K562 (cell line): ENCODE measurements at regions not wholly inside any gene's neighbourhood (a gene's known extent, or its start where the extent isn't known, plus 50 kb on each side); places are given as distances from the start of the nearest gene placed in this dataset.

Experiments
- CBX8 ChIP-seq: fragments of 200-600 bp; sonication (generic); IDR thresholded peaks from 2 replicates; pipeline ENCODE4 v1.6.1; 2012; ENCODE audit warnings: borderline replicate concordance, mixed run types, low read depth, mild to moderate bottlenecking, moderate library complexity, mixed read lengths, low read length, control low read depth, inconsistent platforms; ENCODE audit not compliant: poor library complexity, severe bottlenecking; ENCODE audit errors: extremely low read depth
- CTBP1 ChIP-seq: fragments of 450-650 bp; IDR thresholded peaks from 2 replicates; pipeline ENCODE4 v1.6.1; 2016; ENCODE audit warnings: borderline replicate concordance
- E2F8 ChIP-seq: fragments of 450-650 bp; IDR thresholded peaks from 2 replicates; pipeline ENCODE4 v1.7.1; 2018; ENCODE audit warnings: mild to moderate bottlenecking, low read depth; ENCODE audit not compliant: partially characterized antibody
- ELK1 ChIP-seq: sonication (generic); formaldehyde crosslinking; IDR thresholded peaks from 2 replicates; pipeline ENCODE4 v1.8.1; 2022; ENCODE audit warnings: missing genetic modification reagents
- FOXP1 ChIP-seq: sonication (generic); formaldehyde crosslinking; IDR thresholded peaks from 2 replicates; pipeline ENCODE4 v1.8.0; 2022; ENCODE audit warnings: mild to moderate bottlenecking, missing genetic modification reagents
- HDAC2 ChIP-seq: fragments of 450-650 bp; IDR thresholded peaks from 2 replicates; pipeline ENCODE4 v1.6.1; 2016; ENCODE audit warnings: mild to moderate bottlenecking
- HMG20B ChIP-seq: fragments of 250-450 bp; sonication (Bioruptor Pico); IDR thresholded peaks from 2 replicates; pipeline ENCODE4 v1.5.0; 2021; ENCODE audit warnings: mild to moderate bottlenecking
- KLF13 ChIP-seq: fragments of 450-650 bp; IDR thresholded peaks from 2 replicates; pipeline ENCODE4 v1.6.1; 2016; ENCODE audit warnings: missing genetic modification characterization, low read depth, mild to moderate bottlenecking, missing compliant biosample characterization, moderate library complexity, borderline replicate concordance
- MAZ ChIP-seq, 2 experiments: fragments of 450-650 bp in 1 of 2; sonication (generic) in 1 of 2; formaldehyde crosslinking; IDR thresholded peaks in 1 of 2; conservative IDR thresholded peaks in 1 of 2; 2 replicates each; pipeline versions ENCODE4 v1.4.0 to v1.5.0; 2020; ENCODE audit warnings: mild to moderate bottlenecking in 1 of 2, missing genetic modification reagents in 1 of 2
- NCOA4 ChIP-seq: fragments of 450-650 bp; IDR thresholded peaks from 2 replicates; pipeline ENCODE4 v1.6.1; 2018; ENCODE audit warnings: mild to moderate bottlenecking; ENCODE audit not compliant: partially characterized antibody
- PHF21A ChIP-seq: fragments of 450-650 bp; IDR thresholded peaks from 2 replicates; pipeline ENCODE4 v1.6.1; 2017; ENCODE audit warnings: low read depth, borderline replicate concordance
- RBBP5 ChIP-seq: fragments of 200-600 bp; sonication (generic); IDR thresholded peaks from 2 replicates; pipeline ENCODE4 v1.6.1; 2012; ENCODE audit warnings: borderline replicate concordance, mild to moderate bottlenecking, low read length, control low read depth, inconsistent platforms; ENCODE audit not compliant: insufficient read depth, poor library complexity, severe bottlenecking
- SPI1 ChIP-seq: IDR thresholded peaks from 2 replicates; pipeline ENCODE4 v1.6.1; 2011; ENCODE audit warnings: low read depth, low read length, control low read depth, borderline replicate concordance
- TBL1XR1 ChIP-seq, 2 experiments: IDR thresholded peaks; 2 replicates each; pipeline ENCODE4 v1.6.1; 2012; ENCODE audit warnings: improper control_type of control experiment in 2 of 2, low read length in 2 of 2, mild to moderate bottlenecking in 1 of 2
- TFAM ChIP-seq: fragments of 250-450 bp; sonication (Bioruptor Pico); conservative IDR thresholded peaks from 2 replicates; pipeline ENCODE4 v1.5.0; 2021; ENCODE audit warnings: mild to moderate bottlenecking, moderate library complexity
- WHSC1 ChIP-seq: IDR thresholded peaks from one replicate; pipeline ENCODE4 v1.6.1; 2012; ENCODE audit warnings: low read length, control low read depth, inconsistent platforms
- ZBTB17 ChIP-seq: fragments of 450-650 bp; formaldehyde crosslinking; IDR thresholded peaks from 2 replicates; pipeline ENCODE4 v1.4.0; 2020; ENCODE audit warnings: mild to moderate bottlenecking
- ZFP1 ChIP-seq: fragments of 450-650 bp; formaldehyde crosslinking; IDR thresholded peaks from 2 replicates; pipeline ENCODE4 v1.4.0; 2020; ENCODE audit warnings: mild to moderate bottlenecking, mixed read lengths
- ZHX1 ChIP-seq: fragments of 150-350 bp; conservative IDR thresholded peaks from 2 replicates; pipeline ENCODE4 v1.6.1; 2014; ENCODE audit warnings: low read length
- ZNF121 ChIP-seq: sonication (generic); formaldehyde crosslinking; conservative IDR thresholded peaks from 2 replicates; pipeline ENCODE4 v1.8.0; 2022; ENCODE audit warnings: missing genetic modification reagents
- ZNF324 ChIP-seq: fragments of 250-450 bp; sonication (Bioruptor Pico); IDR thresholded peaks from 2 replicates; pipeline ENCODE4 v1.4.0; 2020; ENCODE audit warnings: mild to moderate bottlenecking
- ZNF551 ChIP-seq: fragments of 250-450 bp; sonication (Bioruptor Pico); IDR thresholded peaks from 2 replicates; pipeline ENCODE4 v1.5.0; 2021; ENCODE audit warnings: mild to moderate bottlenecking, moderate library complexity
- ZNF76 ChIP-seq: fragments of 250-450 bp; sonication (Bioruptor Pico); IDR thresholded peaks from 2 replicates; pipeline ENCODE4 v1.4.0; 2020; ENCODE audit warnings: mild to moderate bottlenecking, moderate library complexity, borderline replicate concordance
- TF ChIP-seq, protein P1 (sequence below): fragments of 250-450 bp; sonication (Bioruptor Pico); IDR thresholded peaks from 2 replicates; pipeline ENCODE4 v1.9.0; 2021; ENCODE audit warnings: mild to moderate bottlenecking

DNA sequence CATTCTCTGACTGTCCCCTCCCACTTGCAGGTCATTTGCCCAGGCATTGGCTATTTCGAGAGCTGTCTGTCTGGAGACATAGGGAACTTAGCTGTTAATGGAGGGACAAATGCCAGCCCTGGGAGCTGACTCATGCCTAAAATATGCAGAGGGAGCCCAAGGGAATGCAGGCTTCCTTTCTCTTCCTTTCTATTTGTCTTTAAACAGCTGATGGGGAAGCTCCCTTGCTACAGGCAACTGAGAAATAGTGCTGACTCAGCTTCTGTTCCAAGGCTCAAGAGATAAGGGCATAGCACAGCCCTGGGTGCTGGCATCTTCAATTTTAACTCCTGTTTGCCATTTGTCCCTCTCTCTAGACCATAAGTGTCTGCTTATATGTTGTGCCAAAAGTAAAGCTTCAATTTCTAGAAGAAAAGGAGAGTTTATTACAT, 82.7 kb upstream of the C1GALT1 start (continued):
- TF ChIP-seq ZNF551 (CRISPR knock-in tag) (no peak), FOXP1 (CRISPR knock-in tag) (no peak), E2F8 (peak; percentile 42), SPI1 (peak; percentile 59; the same call in 1 of the 2 replicates), ZNF121 (CRISPR knock-in tag) (no peak), ZHX1 (no peak), HDAC2 (peak; percentile 73), HMG20B (no peak), ELK1 (CRISPR knock-in tag) (no peak), KLF13 (tag) (no peak), ZFP1 (no peak), NCOA4 (no peak), MAZ (CRISPR knock-in tag; conservative IDR thresholded peaks at IDR 0.05 in 1 of 2, IDR thresholded peaks at IDR 0.05 in 1 of 2) (peak; percentile 51 to 55; a peak in 1 of 4 replicates), ZNF76 (CRISPR knock-in tag) (no peak), CBX8 (no peak), TFAM (CRISPR knock-in tag) (no peak), ZNF324 (CRISPR knock-in tag) (no peak), ZBTB17 (CRISPR knock-in tag) (no peak), PHF21A (no peak), RBBP5 (no peak), TBL1XR1 (IDR thresholded peaks at IDR 0.05; ENCODE audit: low read length in 2 of 2) (peak in 1 of 2 experiments; percentile 69; a peak in 1 of 4 replicates), CTBP1 (peak; percentile 98), WHSC1 (no peak)
- TF ChIP-seq, protein P1, sequence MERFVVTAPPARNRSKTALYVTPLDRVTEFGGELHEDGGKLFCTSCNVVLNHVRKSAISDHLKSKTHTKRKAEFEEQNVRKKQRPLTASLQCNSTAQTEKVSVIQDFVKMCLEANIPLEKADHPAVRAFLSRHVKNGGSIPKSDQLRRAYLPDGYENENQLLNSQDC = no peak
